ENCODE measurements at regions not wholly inside any gene's neighbourhood (a gene's known extent, or its start where the extent isn't known, plus 50 kb on each side); places are given as distances from the start of the nearest gene placed in this dataset.

DNA sequence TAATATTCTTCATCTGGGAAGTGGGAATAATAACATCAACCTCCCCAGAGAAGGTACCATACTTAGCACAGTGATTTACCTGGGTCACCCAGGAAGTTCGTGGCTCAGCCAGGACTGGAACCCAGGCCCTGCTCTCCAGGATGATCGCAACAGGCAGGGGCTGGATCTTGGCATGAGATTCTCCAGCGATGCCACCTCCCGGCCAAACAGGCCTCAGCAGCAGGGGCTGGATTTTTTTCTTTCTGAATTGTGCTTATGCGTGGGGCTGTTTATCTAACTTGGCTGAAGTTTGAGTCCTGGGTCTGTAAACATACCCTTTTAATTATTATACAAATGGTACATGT lies 129.5 kb upstream of the PTPN1 start:
- no peak for DNase-seq

DNA sequence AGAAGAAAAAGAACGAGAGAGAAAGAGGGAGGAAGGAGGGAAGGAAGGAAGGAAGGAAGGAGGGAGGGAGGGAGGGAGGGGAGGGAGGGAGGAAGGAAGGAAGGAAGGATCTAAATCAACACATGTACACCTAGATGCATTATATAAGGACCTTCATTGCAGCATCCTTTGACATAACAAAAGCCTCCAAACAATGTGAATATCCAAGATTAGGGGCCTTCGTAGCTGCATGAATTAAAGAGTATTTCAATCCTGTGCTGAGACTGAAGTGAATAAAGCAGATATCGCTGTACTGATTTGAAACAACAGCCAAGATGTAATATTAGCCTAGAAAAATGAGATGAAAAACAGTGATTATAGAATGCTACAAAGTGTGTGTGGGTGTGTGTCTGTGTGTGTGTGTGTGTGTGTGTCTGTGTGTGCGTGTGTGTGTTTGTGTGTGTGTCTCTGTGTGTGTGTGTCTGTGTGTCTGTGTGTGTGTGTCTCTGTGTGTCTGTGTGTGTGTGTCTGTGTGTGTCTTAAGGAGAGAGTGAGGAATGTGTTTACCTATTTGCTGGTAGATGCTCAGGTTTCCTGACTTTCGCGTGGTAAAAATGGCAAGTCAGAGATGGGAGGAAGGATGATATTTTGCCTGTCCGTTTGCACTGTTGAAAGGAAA lies 129.0 kb upstream of the PTPN1 start:
- DNase-seq = no peak

DNA sequence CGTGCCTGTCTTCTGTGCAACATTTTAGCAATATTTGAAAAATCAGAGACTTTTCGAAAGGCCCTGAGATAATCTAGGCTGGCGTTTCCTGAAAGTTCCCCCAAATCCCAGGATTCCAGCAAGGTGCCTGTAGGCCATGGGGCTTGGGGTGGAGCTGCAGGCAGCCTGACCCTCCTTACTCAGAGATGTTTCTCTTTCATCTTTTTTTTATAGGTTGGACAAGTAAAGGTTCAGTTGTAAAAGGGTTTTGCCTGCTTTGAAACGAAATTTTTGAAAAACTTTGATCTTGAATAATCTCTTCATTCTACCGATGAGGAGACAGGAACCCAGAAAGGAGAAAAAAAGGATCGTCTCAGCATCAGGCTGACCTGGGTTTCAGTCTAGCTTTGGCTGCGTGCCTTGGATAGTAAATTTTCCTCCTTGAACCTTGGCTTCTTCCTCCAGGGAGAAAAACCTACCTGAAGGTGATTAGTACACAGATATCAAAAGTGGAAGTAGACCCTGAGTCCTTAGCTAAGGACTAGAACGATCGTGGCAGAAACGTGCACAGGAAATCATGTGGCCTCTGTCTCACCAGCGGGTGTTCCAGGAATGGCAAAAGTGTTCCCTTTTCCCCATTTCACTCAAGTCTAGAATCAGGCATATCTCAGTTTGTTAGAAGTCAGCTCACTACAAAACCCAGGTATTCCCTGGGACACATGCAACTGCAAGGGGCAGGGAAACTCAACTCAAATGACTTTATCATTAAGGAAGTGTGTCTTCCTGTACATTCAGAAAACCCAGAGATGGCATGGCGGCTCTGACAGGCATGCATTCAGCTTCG lies 128.2 kb upstream of the PTPN1 start:
- no peak for DNase-seq

DNA sequence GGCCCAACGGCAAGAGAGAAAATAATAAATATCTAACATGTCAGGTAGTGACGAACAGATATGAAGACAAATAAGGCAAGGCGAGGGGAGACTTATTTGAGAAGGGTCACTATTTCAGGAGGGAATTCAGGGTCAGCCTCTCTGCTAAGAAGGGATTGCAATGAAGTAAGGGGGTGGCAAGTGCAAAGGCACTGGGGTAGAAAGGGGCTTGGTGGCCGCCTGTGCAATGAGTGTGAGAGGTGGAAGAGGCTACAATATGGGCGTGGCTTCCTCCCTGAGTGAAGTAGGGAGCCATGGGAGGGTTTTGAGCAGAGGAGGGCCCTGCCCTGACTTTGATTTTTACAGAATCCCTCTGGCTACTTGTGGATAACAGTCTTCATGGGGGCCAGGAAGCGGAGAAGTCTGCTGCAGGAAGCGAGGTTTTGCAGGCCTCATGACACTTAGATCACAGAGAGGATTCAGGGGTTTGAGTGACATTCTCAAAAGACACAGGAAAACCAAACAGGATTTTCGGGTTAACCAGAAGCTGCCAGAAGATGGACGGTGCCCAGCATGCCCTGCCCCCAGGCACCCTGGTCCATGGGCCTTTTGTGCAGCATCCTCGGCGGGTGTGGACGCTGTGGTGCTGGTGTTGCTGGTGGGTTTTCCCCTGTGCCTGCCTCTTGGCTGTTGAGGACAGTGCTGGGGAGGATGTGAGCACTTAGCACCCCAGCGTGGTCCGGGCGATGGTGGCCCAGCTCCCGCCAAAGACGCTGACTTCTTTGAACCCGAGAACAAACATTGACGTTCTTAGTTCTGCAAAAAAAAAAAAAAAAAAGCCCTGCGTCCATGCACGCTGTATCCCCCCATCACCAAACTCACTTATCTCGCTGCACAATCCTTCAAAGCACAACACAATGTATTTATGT lies 124.2 kb upstream of the PTPN1 start:
- no peak for DNase-seq

DNA sequence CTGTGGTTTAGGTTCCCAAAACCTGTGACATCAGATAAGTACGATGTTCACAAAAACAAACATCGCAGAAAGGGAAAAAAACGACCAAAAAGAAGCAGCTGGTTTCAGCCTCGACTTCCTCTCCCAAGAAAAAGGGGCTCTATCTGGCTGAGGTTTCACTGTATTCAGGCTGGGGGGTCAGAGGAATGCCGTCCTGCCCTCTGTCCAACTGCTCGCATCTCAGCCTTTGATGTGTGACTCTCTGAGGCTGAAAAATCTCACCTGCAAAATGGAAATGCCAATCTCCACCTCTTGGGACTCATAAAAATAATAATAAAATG lies 123.6 kb upstream of the PTPN1 start:
- DNase-seq = no peak

DNA sequence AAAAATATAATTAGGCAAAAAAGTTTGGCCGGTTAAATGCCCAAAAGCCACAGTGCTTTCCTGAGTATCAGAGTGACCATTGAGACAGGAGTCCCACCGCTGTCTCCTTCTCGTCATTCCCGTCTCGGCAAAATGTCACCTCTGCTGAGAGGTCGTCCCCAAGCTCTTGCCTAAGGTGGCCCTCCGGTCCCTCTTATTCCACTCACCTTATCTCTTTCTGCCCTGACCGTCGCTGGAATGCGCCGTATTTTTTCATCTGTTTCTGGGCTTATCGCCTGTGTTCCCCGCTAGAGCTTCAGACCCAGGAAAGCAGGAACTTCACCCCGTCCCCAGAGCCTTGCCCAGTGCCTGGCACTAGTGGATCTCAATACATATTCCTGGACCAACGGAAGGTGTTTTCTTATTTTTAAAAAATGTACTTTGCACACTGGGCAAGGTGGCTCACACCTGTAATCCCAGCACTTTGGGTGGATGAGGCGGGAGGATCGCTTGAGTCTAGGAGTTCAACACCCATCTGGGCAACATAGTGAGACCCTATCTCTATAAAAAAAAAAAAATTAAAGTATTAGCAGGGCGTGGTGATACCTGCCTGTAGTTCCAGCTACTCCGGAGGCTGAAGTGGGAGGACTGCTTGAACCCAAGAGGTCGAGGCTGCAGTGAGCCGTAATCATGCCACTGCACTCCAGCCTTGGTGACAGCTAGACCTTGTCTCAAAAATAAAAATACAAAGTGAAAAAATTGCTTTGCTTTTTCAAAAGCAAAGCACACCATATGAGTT lies 122.8 kb upstream of the PTPN1 start:
- DNase-seq = no peak

DNA sequence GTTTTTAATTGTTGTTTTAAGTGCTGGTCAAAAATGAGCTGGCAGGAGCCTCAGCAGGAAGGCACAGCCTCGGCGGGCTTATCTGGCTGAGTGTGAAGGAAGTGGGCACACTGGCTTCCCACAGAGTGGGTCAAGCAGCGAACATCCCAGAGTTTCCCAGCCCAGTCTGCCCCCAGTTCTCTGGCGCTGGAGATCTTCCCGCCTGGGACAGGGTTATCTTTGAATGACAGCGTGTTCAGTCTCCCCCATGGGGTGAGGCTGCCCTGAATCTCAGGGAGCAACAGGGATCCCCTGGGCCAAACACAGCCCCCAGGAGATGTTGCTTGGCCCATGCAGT lies 122.2 kb upstream of the PTPN1 start:
- DNase-seq = no peak

DNA sequence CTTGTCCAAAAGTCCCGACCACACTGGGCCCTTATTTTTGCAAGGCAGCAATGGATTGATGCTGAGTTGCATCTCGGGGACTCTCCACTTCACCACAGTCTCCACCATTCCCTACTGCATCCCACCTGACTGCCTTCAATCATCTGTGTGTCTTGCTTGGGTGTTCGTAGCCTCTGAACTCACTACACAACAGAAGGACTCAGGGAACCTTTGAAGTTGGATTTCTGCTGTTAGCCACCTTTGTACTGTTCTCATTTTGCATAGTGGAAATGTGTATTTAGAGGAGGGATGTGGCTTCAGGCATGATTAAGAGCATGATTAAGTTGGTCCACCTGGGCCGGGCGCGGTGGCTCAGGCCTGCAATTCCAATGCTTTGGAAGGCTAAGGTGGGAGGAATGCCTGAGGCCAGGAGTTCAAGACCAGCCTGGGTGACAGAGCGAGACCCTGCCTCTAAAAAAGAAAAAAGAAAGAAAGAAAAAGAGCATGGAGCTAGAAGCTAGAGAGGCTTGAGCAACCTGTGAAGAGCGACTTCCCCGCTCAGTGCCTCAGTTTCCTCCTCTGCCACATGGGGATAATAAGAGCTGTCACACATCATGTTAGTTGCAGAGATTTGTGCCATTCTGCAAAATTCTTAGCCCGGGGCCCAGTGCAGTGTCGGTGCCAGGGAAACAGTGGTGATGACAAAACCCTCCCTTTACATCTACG lies 121.3 kb upstream of the PTPN1 start:
- DNase-seq = no peak

DNA sequence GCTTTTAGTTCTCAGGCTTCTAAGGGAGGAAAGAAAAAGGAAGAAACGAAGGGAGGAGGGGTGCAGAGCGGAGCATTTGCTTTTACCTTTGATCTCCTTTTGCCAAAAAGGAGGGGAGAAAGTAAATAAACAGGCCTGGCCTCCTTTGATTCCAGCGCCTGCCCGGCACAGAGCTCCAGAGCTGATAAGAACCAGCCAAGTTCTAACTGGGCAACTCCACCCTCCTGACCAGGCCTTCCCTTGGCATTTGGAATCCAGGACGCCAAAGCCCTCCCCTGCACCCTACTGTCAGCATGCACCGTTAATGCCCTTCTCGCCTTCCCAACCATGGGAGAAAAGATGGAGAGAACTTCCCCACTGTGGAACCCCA lies 120.8 kb upstream of the PTPN1 start:
- no peak for DNase-seq

DNA sequence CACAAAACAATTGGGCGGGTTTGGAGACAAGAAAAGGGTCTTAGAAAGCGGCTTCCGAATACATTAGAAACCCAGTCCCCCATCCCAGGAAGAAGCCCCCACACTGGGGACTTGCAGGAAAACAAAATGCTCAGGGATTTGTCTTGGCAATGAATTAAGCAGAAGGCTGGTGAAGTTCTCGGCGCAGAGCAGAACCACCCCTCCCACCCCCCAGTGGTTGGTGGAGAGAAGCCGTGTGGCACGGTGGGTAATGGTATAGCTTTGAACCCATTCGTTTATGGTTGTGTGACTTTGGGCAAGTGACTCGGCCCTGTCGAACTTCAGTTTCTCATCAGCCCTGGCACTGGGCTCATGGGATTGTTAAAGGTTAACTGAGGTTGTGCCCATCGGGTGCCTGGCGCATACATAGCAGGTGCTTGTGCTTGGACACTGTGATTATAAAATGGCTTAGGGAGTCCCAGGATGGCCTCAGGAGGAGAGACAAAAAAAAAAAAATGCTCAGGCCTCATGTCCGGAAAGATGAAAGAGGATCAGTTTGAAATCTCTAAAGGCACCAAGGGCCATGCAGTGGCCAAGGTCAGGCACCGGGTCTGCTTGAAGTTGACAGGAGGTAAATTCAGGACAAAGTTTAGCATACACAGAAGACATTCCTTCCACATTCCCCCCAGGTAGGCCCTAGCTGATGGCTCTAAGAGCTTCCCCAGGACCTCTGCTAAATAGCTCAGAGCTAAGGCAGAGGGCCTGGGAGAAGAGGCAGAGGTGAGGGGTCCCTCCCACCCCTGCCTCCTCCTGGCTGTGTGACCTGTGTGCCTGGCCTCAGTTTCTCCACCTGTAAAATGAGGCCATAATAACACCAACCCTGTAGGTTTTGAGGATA lies 120.1 kb upstream of the PTPN1 start:
- no peak for DNase-seq

DNA sequence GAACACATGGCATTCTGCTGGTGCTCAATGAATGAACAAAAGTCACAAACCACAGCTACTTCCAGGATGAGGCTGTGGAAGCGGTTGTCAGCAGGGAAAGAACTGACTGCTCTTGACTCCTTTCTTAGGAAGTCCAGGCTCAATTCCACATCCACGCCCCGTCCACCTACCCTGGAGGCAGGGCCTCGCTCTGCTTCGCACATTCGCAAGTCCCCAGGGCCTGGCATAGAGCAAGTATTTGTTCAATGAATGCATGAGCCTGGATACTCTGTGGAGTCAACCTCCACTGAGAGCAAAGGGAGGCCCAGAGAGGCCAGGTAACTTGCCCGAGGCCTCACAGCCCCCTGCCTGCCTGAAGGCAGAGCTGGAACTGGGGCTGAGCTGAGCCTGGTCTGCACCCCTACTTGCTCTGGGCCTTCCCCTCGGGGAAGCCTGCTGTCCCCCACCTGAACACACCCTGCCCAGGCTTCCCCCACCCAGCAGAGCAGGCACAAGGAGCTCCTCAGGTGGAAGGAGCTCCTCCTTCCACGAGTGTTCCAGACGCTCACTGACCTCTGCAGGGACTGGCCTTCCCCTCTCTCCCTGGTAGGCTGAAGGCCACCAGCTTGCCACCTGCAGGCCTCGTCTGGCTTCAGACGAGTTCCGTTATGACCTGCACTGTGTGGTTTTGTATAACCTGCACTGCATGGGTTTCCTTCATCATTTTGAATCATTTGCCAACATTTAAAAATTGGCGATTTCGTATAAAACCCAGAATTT lies 119.3 kb upstream of the PTPN1 start:
- DNase-seq = no peak

DNA sequence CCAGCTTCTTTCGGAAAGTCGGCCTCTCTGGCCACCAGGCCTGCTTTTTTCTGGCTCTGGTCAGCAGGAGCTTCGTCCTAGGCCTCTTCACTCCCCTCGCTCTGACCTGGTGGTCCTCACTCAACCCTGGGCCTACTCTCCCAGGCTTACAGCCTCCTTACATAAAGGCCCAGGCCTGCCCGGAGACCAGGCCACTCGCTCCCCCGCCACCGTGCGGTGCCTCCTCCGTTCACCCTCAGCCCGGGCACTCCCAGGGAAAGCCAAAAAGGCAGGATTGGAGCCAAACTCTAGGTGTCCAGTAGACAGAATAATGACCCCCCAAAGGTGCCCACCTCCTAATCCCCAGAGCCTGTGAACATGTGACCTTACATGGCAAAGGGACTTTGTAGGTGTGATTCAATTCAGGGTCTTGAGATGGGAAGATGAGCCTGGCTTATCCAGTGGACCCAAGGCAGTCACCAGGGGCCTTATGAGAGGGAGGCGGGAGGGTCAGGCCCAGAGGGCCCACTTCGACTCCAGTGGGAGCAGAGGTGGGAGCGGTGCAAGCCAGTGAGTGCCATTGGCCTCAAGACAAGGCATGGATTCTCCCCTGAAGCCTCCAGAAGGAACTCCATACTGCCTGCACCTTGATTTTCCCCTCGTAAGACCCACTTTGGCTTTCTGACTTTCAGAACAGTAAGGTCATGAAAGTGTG lies 118.6 kb upstream of the PTPN1 start:
- no peak for DNase-seq

DNA sequence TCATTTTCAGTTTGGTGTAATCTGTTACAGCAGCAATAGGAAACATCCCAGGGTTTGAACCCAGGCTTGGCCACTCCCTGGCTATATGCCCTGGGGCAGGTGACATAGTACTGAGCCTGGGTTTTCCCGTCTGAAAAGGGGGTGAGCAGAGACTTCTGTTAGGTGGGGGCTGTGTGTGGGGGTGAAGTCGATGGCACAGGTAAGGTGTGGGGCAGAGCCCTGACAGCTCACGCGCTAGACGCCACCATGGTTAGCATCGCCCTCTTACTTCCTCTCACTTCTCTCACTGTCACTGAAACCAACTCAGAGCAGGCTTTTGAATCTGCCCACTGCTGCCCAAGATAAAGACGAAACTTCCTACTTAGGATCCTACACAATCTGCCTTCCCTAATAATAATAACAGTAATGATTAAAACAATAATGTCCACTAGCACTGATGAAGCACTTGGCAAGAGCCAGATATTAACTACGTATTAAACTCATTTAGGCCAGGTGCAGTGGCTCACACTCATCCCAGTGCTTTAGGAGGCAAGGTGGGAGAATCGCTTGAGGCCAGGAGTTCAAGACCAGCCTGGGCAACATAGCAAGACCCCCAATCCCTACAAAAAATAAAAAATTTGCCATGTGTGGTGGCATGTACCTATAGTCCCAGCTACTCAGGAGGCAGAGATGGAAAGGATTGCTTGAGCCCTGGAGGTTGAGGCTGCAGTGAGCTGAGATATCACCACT lies 117.9 kb upstream of the PTPN1 start:
- DNase-seq = no peak

DNA sequence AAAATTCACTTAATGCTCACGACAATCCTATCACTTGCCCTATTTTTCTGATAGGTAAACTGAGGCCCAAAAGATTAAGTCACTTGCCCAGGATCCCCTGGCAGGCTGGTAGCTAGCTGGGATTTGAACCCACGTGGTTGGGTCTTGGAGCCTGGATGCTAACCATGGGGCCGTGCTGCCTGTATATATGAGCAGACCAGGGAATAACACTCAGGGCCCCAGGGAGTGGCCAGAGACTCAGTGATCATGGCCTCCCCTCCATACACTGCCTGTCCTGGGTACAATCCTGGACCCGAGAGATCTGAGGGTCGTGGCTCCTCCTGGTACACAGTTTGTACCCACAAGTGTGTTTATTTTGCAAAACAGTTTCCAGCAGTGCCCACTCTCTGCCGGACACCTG lies 116.9 kb upstream of the PTPN1 start:
- no peak for DNase-seq

DNA sequence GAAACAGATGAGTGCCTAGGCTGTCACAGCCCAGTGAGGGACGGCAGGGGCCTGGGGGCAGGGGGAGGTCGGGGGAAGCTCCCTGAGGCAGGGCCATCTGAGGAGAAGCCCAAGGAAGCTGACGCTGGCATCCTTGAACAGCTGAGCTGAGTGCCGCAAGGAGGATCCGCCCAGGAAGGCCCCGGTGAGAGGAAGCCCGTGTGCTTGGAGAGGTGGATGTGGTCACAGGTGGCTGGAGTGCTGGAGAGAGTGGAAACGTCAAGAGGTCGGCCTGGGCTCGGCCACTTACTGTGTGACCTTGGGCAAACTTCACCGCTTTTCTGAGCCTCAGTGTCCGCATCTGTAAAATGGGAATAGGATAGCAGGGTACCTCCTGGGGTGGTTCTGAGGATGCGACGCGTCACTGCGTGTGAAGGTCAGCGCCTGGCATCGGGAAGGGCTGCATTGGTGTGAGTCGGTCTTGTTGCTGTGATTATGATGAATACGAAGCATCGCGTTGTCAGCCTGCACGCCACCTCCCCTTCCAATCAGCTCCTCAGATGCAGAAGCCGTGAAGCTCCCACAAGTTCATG lies 116.1 kb upstream of the PTPN1 start:
- no peak for DNase-seq

DNA sequence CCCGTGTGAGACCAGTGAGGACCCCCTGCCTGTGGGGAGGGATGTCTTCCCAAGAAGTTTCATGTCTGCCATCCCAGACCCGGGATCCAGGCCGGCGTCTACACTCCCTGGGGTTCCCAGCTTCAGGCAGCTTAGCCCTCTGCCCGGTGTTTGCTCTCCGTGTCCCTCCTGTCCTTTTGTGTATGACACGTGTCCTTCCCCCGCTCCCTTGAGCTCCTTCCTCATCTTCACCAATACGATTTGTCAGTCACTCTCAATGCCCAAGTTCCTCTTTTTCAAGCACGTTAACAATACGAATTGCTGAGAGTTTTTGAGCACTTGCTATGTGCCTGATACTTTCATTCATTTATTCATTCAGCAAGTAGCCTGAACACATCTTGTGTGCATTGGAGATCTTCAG lies 115.6 kb upstream of the PTPN1 start:
- DNase-seq = no peak

DNA sequence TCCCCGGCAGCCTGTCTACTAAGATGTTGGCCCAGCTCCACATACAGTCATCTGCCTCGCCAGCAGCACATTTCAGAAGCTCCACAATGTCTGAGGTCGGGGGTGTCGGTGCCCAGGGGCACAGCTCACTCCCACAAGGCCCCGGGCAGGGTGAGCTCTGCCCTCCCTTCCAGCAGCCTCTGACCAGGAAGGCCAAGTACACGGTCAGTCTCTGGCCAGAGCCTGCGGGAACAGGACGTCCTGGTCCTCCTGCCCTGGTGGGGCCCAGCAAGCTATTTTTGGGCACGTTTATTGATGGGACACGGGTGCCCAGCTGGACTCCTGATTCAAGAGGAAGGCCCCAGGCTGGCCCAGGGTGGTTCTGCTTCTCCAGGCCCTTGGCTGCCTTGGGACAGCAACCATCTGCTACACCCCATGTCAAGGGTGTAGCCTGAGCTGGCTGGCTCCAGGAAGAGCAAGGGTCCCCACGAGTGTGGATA lies 114.9 kb upstream of the PTPN1 start:
- no peak for DNase-seq

DNA sequence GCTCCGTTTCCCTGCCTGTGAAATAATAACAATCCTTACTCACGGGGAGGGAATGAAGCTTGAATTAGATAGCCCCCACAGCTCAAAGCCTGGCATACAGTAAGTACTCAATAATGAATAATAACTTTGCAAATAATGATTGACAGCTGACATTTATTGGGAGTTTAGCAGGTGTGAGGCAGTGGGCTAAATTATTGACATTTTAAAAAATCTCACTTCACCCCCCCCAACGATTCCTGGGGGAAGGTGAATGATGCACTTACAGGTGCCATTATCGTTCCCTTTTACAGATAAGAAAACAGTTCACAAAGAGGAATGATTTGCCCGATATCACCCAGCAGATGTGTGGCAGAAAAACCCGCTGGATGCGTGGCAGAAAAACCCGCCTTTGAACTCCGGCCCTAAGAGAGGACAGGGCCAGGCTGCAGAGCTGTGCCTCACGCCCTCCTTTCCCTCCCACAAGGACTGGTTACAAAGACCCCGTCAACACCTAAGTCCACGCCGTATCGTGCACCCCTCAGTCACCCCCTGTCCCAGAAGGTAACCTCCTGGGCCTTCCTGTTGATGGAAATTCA lies 114.2 kb upstream of the PTPN1 start:
- no peak for DNase-seq

DNA sequence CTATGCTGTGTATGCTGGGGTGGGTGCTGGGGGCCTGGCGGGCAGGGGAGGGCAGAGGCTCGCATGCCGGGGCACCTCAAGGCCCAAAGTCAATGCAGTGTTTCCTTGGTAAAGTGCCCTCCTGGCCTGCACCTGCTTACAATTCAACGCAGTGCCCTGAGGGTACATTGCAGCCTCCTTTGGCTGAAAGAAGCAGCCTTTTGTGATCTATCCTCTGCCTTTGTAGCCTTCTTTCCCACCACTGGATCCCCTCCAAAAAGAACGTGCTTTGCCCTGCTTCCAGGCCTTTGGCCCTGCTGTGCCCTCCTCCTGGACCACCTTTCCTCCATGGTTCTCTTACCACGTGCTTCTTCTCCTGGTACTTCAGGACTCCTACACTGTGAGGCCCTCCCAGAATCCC lies 113.6 kb upstream of the PTPN1 start:
- no peak for DNase-seq

All from left hindlimb (tissue), 1 donor.